ENCODE measurements at regions not wholly inside any gene's neighbourhood (a gene's known extent, or its start where the extent isn't known, plus 50 kb on each side); places are given as distances from the start of the nearest gene placed in this dataset.

GRCh38 chr18:77677536-77677935 is 427.9 kb downstream of the GALR1 start:
- TF ChIP-seq POLR2A (IDR thresholded peaks at IDR 0.05) (no peak), CTCF (IDR thresholded peaks at IDR 0.05) (no peak)
